ENCODE measurements at regions not wholly inside any gene's neighbourhood (a gene's known extent, or its start where the extent isn't known, plus 50 kb on each side); places are given as distances from the start of the nearest gene placed in this dataset.
"Not testable (repeated sequence)": the region's sequence is repeated elsewhere in the genome, so short reads cannot be mapped to it uniquely, and the experiment has no call there.

DNA sequence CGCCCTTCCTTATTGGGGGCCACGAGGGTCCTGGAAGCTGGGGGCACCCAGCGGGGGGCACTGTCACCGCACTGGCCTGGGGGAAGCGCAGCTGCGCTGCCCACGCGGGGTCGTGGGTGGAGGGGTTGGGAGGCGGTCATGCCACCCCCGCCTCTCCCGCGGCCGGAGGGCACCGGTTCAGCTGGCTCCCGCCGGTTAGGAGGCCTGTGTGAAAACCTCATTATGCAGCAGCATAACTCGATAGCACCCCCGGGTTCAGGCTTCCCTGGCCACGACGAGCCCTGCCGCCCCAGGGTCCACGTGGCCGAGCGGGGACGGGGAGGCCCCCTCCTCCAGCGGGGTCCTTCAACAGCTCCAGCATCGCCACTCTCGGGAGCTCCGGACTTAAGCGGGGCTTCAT lies 91.2 kb upstream of the ERCC6L2 start:
- no peaks in the 10 kb centered on the region for H3K27me3 ChIP-seq
- H3K4me3 ChIP-seq, result no peak overlapping the region
- no peaks in the 10 kb centered on the region for H3K4me1 ChIP-seq
- H3K27ac ChIP-seq, result no peak overlapping the region
- TF ChIP-seq, protein P1, sequence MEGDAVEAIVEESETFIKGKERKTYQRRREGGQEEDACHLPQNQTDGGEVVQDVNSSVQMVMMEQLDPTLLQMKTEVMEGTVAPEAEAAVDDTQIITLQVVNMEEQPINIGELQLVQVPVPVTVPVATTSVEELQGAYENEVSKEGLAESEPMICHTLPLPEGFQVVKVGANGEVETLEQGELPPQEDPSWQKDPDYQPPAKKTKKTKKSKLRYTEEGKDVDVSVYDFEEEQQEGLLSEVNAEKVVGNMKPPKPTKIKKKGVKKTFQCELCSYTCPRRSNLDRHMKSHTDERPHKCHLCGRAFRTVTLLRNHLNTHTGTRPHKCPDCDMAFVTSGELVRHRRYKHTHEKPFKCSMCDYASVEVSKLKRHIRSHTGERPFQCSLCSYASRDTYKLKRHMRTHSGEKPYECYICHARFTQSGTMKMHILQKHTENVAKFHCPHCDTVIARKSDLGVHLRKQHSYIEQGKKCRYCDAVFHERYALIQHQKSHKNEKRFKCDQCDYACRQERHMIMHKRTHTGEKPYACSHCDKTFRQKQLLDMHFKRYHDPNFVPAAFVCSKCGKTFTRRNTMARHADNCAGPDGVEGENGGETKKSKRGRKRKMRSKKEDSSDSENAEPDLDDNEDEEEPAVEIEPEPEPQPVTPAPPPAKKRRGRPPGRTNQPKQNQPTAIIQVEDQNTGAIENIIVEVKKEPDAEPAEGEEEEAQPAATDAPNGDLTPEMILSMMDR (IDR thresholded peaks at IDR 0.05), result no peak
- no peak for TF ChIP-seq POLR2A (IDR thresholded peaks at IDR 0.05)
- no peaks in the 10 kb centered on the region for H3K36me3 ChIP-seq
- DNase-seq, result no peak
- H3K9me3 ChIP-seq, result no peaks in the 10 kb centered on the region

DNA sequence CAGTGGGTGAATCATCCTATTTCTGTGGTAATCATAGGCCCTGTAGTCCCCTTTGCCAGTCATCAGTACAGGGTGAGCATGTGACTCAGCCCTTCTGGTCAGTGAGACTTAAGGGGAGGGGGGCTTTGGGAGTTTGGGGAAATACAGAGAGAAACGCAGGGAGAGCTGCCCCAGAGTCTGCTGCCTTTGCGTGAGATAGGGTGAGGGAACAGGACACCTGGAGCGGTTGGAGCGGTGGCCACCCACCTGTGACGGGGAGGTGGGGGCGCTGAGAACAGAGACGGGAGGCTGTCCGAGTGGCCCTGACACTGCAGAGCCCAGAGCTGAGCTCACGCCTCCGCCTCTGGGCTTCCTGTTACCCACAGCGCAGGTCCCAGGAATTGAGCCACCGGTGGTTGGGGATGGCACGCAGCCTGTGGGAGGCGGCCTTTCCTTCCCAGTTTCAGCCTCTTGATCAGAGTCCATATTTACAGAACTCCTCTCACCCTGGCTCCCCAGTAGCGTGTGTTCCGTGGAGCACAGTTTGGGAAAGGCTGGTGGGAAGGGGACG lies 92.0 kb upstream of the ERCC6L2 start:
- Histone ChIP-seq H3K36me3 (no peaks in the 10 kb centered on the region), H3K27ac (no peak overlapping the region), H3K9me3 (no peaks in the 10 kb centered on the region), H3K27me3 (no peaks in the 10 kb centered on the region), H3K4me3 (no peak overlapping the region), H3K4me1 (no peaks in the 10 kb centered on the region)
- TF ChIP-seq, protein P1 (IDR thresholded peaks at IDR 0.05), result no peak
- no peak for TF ChIP-seq POLR2A (IDR thresholded peaks at IDR 0.05)
- DNase-seq, result no peak

DNA sequence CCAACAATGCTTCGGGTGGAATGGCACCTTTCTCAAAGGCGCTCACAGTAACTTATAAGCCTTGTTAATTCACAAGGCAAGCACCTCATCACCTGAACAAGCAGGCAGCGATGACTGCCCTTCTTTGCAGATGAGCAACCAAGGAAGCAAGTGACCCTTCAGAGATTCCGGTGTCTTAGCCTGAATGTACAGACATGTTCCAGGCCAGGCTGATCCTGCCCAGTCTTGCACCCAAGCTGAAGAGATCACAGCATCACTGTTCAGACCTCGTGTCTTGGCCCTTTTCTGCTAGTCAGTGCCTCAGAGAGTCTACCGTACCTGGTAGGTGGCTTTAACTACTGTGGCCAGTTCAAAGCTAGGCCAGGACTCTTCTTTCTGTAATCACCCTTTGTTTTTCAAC lies 94.7 kb upstream of the ERCC6L2 start:
- Histone ChIP-seq H3K27ac (no peak overlapping the region), H3K36me3 (no peaks in the 10 kb centered on the region), H3K9me3 (no peaks in the 10 kb centered on the region), H3K4me1 (no peaks in the 10 kb centered on the region), H3K4me3 (no peak overlapping the region), H3K27me3 (no peaks in the 10 kb centered on the region)
- no peak for DNase-seq
- TF ChIP-seq, protein P1 (IDR thresholded peaks at IDR 0.05), result no peak
- TF ChIP-seq POLR2A (IDR thresholded peaks at IDR 0.05), result no peak

DNA sequence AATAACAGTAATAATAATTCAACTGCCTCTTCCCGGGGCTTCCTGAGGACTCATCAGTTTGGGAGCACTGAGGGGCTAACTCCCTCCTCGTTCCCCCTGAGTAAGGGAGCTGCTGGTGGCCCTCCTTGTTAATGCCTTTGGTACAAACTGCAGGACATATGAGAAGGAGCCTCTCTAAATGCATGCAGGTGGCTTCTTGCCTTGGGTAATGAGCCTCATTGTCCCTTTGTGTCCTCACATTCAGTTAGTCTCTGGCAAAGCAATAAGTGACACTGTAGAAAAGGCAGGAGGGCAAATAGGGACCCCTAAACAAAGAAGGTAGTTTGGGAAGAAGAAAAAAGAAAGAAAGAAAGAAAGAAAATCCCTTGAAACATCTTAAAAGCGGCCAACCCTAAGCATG lies 95.4 kb upstream of the ERCC6L2 start:
- H3K9me3 ChIP-seq, result no peaks in the 10 kb centered on the region
- no peak overlapping the region for H3K27ac ChIP-seq

DNA sequence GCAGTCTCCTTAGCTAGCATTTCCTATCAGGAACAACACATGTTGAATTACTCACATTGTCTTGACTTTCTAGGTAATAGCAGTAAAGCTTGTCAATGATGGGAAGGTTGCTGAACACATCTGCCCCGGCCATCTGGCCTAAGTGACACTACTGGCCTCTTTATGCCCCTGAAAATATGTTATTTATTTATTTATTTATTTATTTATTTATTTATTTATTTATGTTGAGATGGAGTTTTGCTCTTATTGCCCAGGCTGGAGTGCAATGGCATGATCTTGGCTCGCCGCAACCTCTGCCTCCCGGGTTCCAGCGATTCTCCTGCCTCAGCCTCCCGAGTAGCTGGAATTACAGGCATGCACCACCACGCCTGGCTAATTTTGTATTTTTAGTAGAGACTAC lies 95.9 kb upstream of the ERCC6L2 start:
- H3K27me3 ChIP-seq, H3K4me1 ChIP-seq, H3K4me3 ChIP-seq, DNase-seq, H3K36me3 ChIP-seq, H3K27ac ChIP-seq, H3K9me3 ChIP-seq: not testable (repeated sequence)

More for the DNA sequence above, 95.4 kb upstream of the ERCC6L2 start:
- TF ChIP-seq, protein P1 (IDR thresholded peaks at IDR 0.05), result no peak
- no peak for TF ChIP-seq POLR2A (IDR thresholded peaks at IDR 0.05)
- no peaks in the 10 kb centered on the region for H3K36me3 ChIP-seq
- no peaks in the 10 kb centered on the region for H3K27me3 ChIP-seq
- DNase-seq, result no peak
- H3K4me1 ChIP-seq, result no peaks in the 10 kb centered on the region
- no peak overlapping the region for H3K4me3 ChIP-seq

DNA sequence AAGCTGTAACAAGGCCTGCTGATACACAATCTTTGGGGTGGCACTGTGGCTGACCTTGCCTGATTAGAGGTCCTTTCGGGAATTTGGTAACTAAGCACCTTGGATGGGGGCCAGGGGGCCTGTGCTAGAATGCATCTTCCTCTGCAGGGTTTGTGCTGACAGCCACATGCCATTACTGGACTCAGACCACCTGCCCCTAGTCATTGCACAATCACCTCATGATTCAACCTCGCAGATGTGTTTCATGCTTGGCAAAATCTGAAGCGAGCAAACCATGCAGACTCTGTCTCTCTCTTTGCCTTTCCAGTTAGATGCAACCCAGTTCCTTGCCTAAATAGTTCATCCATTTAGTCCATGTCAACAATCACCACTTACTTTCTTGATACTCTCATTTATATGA lies 96.5 kb upstream of the ERCC6L2 start:
- Histone ChIP-seq H3K27me3 (no peaks in the 10 kb centered on the region), H3K9me3 (no peaks in the 10 kb centered on the region), H3K4me3 (no peak overlapping the region), H3K27ac (no peak overlapping the region), H3K36me3 (no peaks in the 10 kb centered on the region), H3K4me1 (no peaks in the 10 kb centered on the region)
- TF ChIP-seq POLR2A (IDR thresholded peaks at IDR 0.05), result no peak
- TF ChIP-seq, protein P1 (IDR thresholded peaks at IDR 0.05), result no peak
- peak in 1 of 3 donors; percentile 60 for DNase-seq
